Breast epithelium (tissue), 3 donors: ENCODE measurements at regions not wholly inside any gene's neighbourhood (a gene's known extent, or its start where the extent isn't known, plus 50 kb on each side); places are given as distances from the start of the nearest gene placed in this dataset.

ENCODE experiments used
- POLR2A ChIP-seq: fragments of 450-650 bp; IDR thresholded peaks from one replicate; pipeline ENCODE4 v1.6.1; 2016; ENCODE audit warnings: antibody characterized with exemption, mild to moderate bottlenecking, moderate library complexity
- TF ChIP-seq, protein P1 (sequence below), 3 donors: fragments of 450-650 bp; IDR thresholded peaks; one replicate each; pipeline ENCODE4 v1.5.1; 2016 to 2017; ENCODE audit warnings: antibody characterized with exemption in 3 of 3, mild to moderate bottlenecking in 3 of 3, moderate library complexity in 3 of 3

DNA sequence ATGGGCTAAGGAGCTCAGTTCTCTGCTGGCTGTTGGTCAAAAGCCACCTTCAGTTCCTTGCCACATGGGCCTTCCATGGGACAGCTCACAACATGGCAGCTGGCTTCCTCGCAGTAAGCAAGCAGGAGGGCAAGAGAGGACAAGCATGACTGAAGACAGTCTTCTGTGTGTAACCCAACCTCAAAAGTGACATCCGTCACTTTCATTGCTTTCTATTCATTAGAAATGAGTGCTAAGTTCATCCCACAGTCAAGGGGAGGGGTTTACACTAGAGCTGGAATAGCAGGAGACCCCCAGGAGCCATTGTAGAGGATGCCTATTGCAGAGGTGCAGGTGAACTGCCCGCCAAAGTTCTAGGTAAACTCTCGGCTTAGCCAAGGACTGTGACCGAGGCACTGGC lies 163.3 kb downstream of the NUFIP1 start:
- TF ChIP-seq, protein P1, sequence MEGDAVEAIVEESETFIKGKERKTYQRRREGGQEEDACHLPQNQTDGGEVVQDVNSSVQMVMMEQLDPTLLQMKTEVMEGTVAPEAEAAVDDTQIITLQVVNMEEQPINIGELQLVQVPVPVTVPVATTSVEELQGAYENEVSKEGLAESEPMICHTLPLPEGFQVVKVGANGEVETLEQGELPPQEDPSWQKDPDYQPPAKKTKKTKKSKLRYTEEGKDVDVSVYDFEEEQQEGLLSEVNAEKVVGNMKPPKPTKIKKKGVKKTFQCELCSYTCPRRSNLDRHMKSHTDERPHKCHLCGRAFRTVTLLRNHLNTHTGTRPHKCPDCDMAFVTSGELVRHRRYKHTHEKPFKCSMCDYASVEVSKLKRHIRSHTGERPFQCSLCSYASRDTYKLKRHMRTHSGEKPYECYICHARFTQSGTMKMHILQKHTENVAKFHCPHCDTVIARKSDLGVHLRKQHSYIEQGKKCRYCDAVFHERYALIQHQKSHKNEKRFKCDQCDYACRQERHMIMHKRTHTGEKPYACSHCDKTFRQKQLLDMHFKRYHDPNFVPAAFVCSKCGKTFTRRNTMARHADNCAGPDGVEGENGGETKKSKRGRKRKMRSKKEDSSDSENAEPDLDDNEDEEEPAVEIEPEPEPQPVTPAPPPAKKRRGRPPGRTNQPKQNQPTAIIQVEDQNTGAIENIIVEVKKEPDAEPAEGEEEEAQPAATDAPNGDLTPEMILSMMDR (IDR thresholded peaks at IDR 0.05) = no peak
- no peak for TF ChIP-seq POLR2A
